Suprapubic skin (tissue), 4 donors: ENCODE measurements at regions not wholly inside any gene's neighbourhood (a gene's known extent, or its start where the extent isn't known, plus 50 kb on each side); places are given as distances from the start of the nearest gene placed in this dataset.
"Not testable (repeated sequence)": the region's sequence is repeated elsewhere in the genome, so short reads cannot be mapped to it uniquely, and the experiment has no call there.

ENCODE experiments used
- DNase-seq, 2 donors: peaks; one replicate each; pipeline ENCODE4 v3.0.0-alpha.2; 2019; ENCODE audit warnings: low spot score in 2 of 2
- H3K27ac ChIP-seq: fragments of 200-600 bp; sonication (generic); one replicate; pipeline ENCODE4 v1.5.1; 2019
- H3K27me3 ChIP-seq: fragments of 200-600 bp; sonication (generic); one replicate; pipeline ENCODE4 v1.5.1; 2019
- H3K36me3 ChIP-seq: fragments of 200-600 bp; sonication (generic); one replicate; pipeline ENCODE4 v1.5.1; 2019
- H3K4me1 ChIP-seq: fragments of 200-600 bp; sonication (generic); one replicate; pipeline ENCODE4 v1.5.1; 2019
- H3K4me3 ChIP-seq: fragments of 200-600 bp; sonication (generic); one replicate; pipeline ENCODE4 v1.5.1; 2019; ENCODE audit warnings: mild to moderate bottlenecking
- H3K9me3 ChIP-seq: fragments of 200-600 bp; sonication (generic); one replicate; pipeline ENCODE4 v1.5.1; 2019
- CTCF ChIP-seq, 2 donors: fragments of 200-600 bp in 1 of 2; fragments of 450-650 bp in 1 of 2; sonication (generic) in 1 of 2; IDR thresholded peaks; one replicate each; pipeline ENCODE4 v1.5.1; 2016 to 2019; ENCODE audit warnings: antibody characterized with exemption in 2 of 2, mild to moderate bottlenecking in 1 of 2, moderate library complexity in 1 of 2
- EP300 ChIP-seq: sonication (generic); formaldehyde crosslinking; IDR thresholded peaks from one replicate; pipeline ENCODE4 v1.6.1; 2017; ENCODE audit warnings: antibody characterized with exemption
- POLR2A ChIP-seq, 2 donors: fragments of 450-650 bp; IDR thresholded peaks; one replicate each; pipeline ENCODE4 v1.6.1; 2017; ENCODE audit warnings: antibody characterized with exemption in 2 of 2, mild to moderate bottlenecking in 2 of 2, moderate library complexity in 2 of 2
- POLR2AphosphoS5 ChIP-seq, 3 donors: sonication (generic); formaldehyde crosslinking; IDR thresholded peaks; one replicate each; pipeline ENCODE4 v1.6.1; 2017; ENCODE audit warnings: antibody characterized with exemption in 3 of 3
- WGBS: methylation state at CpG from one replicate; pipeline ENCODE4 v1.1.5; 2018; 5-methylcytosine and 5-hydroxymethylcytosine counted together

GRCh38 chr11:37905707-37906417 is 1307.8 kb upstream of the RAG2 start:
- H3K36me3 ChIP-seq, result no peaks in the 10 kb centered on the region
- H3K9me3 ChIP-seq, result no peaks in the 10 kb centered on the region

GRCh38 chr11:37896016-37896415 is 1298.0 kb upstream of the RAG2 start:
- no peaks in the 10 kb centered on the region for H3K36me3 ChIP-seq
- no peak for DNase-seq
- H3K27ac ChIP-seq, result no peak overlapping the region
- no peaks in the 10 kb centered on the region for H3K4me1 ChIP-seq
- no peaks in the 10 kb centered on the region for H3K27me3 ChIP-seq
- no peak overlapping the region for H3K4me3 ChIP-seq
- H3K9me3 ChIP-seq, result peaks cover 11% of the 10 kb centered on the region
- no peak for TF ChIP-seq EP300
- no peak for TF ChIP-seq POLR2A (IDR thresholded peaks at IDR 0.05)
- TF ChIP-seq POLR2AphosphoS5 (IDR thresholded peaks at IDR 0.05), result no peak
- no peak for TF ChIP-seq CTCF (IDR thresholded peaks at IDR 0.05)

More at GRCh38 chr11:37905707-37906417, 1307.8 kb upstream of the RAG2 start:
- Histone ChIP-seq H3K4me1 (no peaks in the 10 kb centered on the region), H3K4me3 (no peak overlapping the region), H3K27me3 (no peaks in the 10 kb centered on the region), H3K27ac (no peak overlapping the region)
- DNase-seq, result no peak
- WGBS, result 80% methylated on average over 13 of the region's 13 CpGs
- TF ChIP-seq POLR2A (IDR thresholded peaks at IDR 0.05), result no peak
- no peak for TF ChIP-seq POLR2AphosphoS5 (IDR thresholded peaks at IDR 0.05)
- no peak for TF ChIP-seq CTCF (IDR thresholded peaks at IDR 0.05)
- no peak for TF ChIP-seq EP300

- no peaks in the 10 kb centered on the region for H3K36me3 ChIP-seq
- no peak for TF ChIP-seq POLR2AphosphoS5 (IDR thresholded peaks at IDR 0.05)
- no peak for TF ChIP-seq EP300
- no peak for TF ChIP-seq POLR2A (IDR thresholded peaks at IDR 0.05)
- TF ChIP-seq CTCF (IDR thresholded peaks at IDR 0.05), result no peak
- no peaks in the 10 kb centered on the region for H3K9me3 ChIP-seq
- H3K4me1 ChIP-seq, result no peaks in the 10 kb centered on the region
- H3K27me3 ChIP-seq, result no peaks in the 10 kb centered on the region
- no peak overlapping the region for H3K4me3 ChIP-seq
- WGBS, result 51% methylated on average over 3 of the region's 3 CpGs
- no peak for DNase-seq
- H3K27ac ChIP-seq, result no peak overlapping the region
Observed at GRCh38 chr11:37881741-37882140, 1283.7 kb upstream of the RAG2 start.

GRCh38 chr11:37861671-37862070 is 1263.6 kb upstream of the RAG2 start:
- H3K27me3 ChIP-seq, result no peaks in the 10 kb centered on the region
- no peaks in the 10 kb centered on the region for H3K4me1 ChIP-seq
- no peak for TF ChIP-seq EP300
- no peak for TF ChIP-seq POLR2AphosphoS5 (IDR thresholded peaks at IDR 0.05)
- TF ChIP-seq CTCF (IDR thresholded peaks at IDR 0.05), result no peak
- no peak for TF ChIP-seq POLR2A (IDR thresholded peaks at IDR 0.05)
- H3K36me3 ChIP-seq, result no peaks in the 10 kb centered on the region
- no peaks in the 10 kb centered on the region for H3K9me3 ChIP-seq
- H3K4me3 ChIP-seq, result no peak overlapping the region
- no peak for DNase-seq
- WGBS, result 85% methylated on average over 1 of the region's 1 CpG
- H3K27ac ChIP-seq, result no peak overlapping the region

GRCh38 chr11:37858806-37859537 is 1260.9 kb upstream of the RAG2 start:
- not testable (repeated sequence) for H3K4me1 ChIP-seq, H3K36me3 ChIP-seq, H3K27me3 ChIP-seq, H3K4me3 ChIP-seq, H3K9me3 ChIP-seq, H3K27ac ChIP-seq, DNase-seq
- WGBS, result 50% methylated on average over 7 of the region's 7 CpGs
